GM23338 (cell line): ENCODE measurements at regions not wholly inside any gene's neighbourhood (a gene's known extent, or its start where the extent isn't known, plus 50 kb on each side); places are given as distances from the start of the nearest gene placed in this dataset.

Experiments used
- ATAC-seq: fragments of 200-7000 bp; cut with Tn5 transposase; 3 replicates; pipeline ENCODE4 v1.9.1; 2020
- DNase-seq: peaks from one replicate; pipeline ENCODE4 v3.0.0-alpha.2; 2015; ENCODE audit warnings: low spot score
- H2AFZ ChIP-seq: fragments of 200-600 bp; sonication (generic); 2 replicates; pipeline ENCODE4 v1.8.0; 2016; ENCODE audit warnings: antibody characterized with exemption, mild to moderate bottlenecking, moderate library complexity
- H3F3A ChIP-seq: fragments of 200-600 bp; sonication (generic); replicated peaks from 2 replicates; pipeline ENCODE4 v1.8.0; 2017; ENCODE audit warnings: antibody characterized with exemption, mixed run types, low read depth
- H3K27ac ChIP-seq: fragments of 200-600 bp; sonication (generic); 2 replicates; pipeline ENCODE4 v1.6.1; 2016; ENCODE audit warnings: low read depth
- H3K27me3 ChIP-seq: fragments of 200-600 bp; sonication (generic); 2 replicates; pipeline ENCODE4 v1.8.0; 2016; ENCODE audit warnings: mild to moderate bottlenecking, mixed run types, moderate library complexity; ENCODE audit not compliant: insufficient read depth
- H3K36me3 ChIP-seq: fragments of 200-600 bp; sonication (generic); 2 replicates; pipeline ENCODE4 v1.8.0; 2016; ENCODE audit warnings: mild to moderate bottlenecking; ENCODE audit not compliant: insufficient read depth
- H3K4me1 ChIP-seq: fragments of 200-600 bp; sonication (generic); 2 replicates; pipeline ENCODE4 v1.8.0; 2016; ENCODE audit warnings: mild to moderate bottlenecking, moderate library complexity; ENCODE audit not compliant: insufficient read depth
- H3K4me2 ChIP-seq: fragments of 200-600 bp; sonication (generic); 2 replicates; pipeline ENCODE4 v1.7.1; 2017; ENCODE audit warnings: mixed run types
- H3K4me3 ChIP-seq: fragments of 200-600 bp; sonication (generic); 2 replicates; pipeline ENCODE4 v1.6.1; 2016; ENCODE audit warnings: mixed run types
- H3K79me2 ChIP-seq: fragments of 200-600 bp; sonication (generic); replicated peaks from 2 replicates; pipeline ENCODE4 v1.8.0; 2017; ENCODE audit warnings: mild to moderate bottlenecking; ENCODE audit not compliant: insufficient read depth
- H3K9me2 ChIP-seq: fragments of 200-600 bp; sonication (generic); 2 replicates; pipeline ENCODE4 v1.8.0; 2017; ENCODE audit not compliant: insufficient read depth
- H4K20me1 ChIP-seq: fragments of 200-600 bp; sonication (generic); replicated peaks from 2 replicates; pipeline ENCODE4 v1.8.0; 2017; ENCODE audit warnings: mild to moderate bottlenecking; ENCODE audit not compliant: insufficient read depth
- H3K27ac Mint-ChIP-seq: 2 replicates; pipeline ENCODE4 v1.8.0; 2020; ENCODE audit warnings: inconsistent platforms, mild to moderate bottlenecking, moderate library complexity, mixed read lengths
- H3K27me3 Mint-ChIP-seq: 3 replicates; pipeline ENCODE4 v1.8.0; 2022; ENCODE audit warnings: low read depth, mild to moderate bottlenecking, moderate library complexity, mixed read lengths, inconsistent platforms; ENCODE audit not compliant: insufficient read depth, poor library complexity
- H3K36me3 Mint-ChIP-seq: 3 replicates; pipeline ENCODE4 v1.8.0; 2021; ENCODE audit warnings: low read depth, mild to moderate bottlenecking, inconsistent platforms, moderate library complexity, mixed read lengths
- H3K4me1 Mint-ChIP-seq: 3 replicates; pipeline ENCODE4 v1.8.0; 2020; ENCODE audit warnings: mild to moderate bottlenecking, inconsistent platforms, mixed read lengths
- H3K4me3 Mint-ChIP-seq: 3 replicates; pipeline ENCODE4 v1.8.0; 2021; ENCODE audit warnings: moderate library complexity, mild to moderate bottlenecking, inconsistent platforms, mixed read lengths
- H3K9me3 Mint-ChIP-seq: 3 replicates; pipeline ENCODE4 v1.8.0; 2020; ENCODE audit warnings: moderate library complexity, mild to moderate bottlenecking, inconsistent platforms, mixed read lengths
- CREB1 ChIP-seq: fragments of 250-450 bp; sonication (Bioruptor Pico); IDR thresholded peaks from 2 replicates; pipeline ENCODE4 v1.5.0; 2020; ENCODE audit warnings: low read depth, mild to moderate bottlenecking, moderate library complexity
- CTCF ChIP-seq, 2 experiments: fragments of 200-600 bp in 1 of 2; sonication (generic) in 1 of 2; conservative IDR thresholded peaks; 2 replicates each; pipeline versions ENCODE4 v1.5.1 to v1.6.1; 2016 to 2017; ENCODE audit warnings: antibody characterized with exemption in 2 of 2, low read depth in 2 of 2, mild to moderate bottlenecking in 2 of 2, moderate library complexity in 1 of 2
- ETS1 ChIP-seq: IDR thresholded peaks from 2 replicates; pipeline ENCODE4 v1.6.1; 2016; ENCODE audit warnings: antibody characterized with exemption
- EZH2 ChIP-seq: fragments of 200-600 bp; sonication (generic); IDR thresholded peaks from one replicate; pipeline ENCODE4 v1.8.0; 2017; ENCODE audit warnings: antibody characterized with exemption, mild to moderate bottlenecking, low read depth; ENCODE audit not compliant: unreplicated experiment
- EZH2phosphoT487 ChIP-seq: fragments of 200-600 bp; sonication (generic); IDR thresholded peaks from one replicate; pipeline ENCODE4 v1.8.1; 2018; ENCODE audit warnings: antibody characterized with exemption; ENCODE audit not compliant: unreplicated experiment
- JUNB ChIP-seq: IDR thresholded peaks from one replicate; pipeline ENCODE4 v1.6.1; 2016; ENCODE audit warnings: antibody characterized with exemption; ENCODE audit not compliant: unreplicated experiment
- NANOG ChIP-seq: IDR thresholded peaks from 2 replicates; pipeline ENCODE4 v1.6.1; 2016; ENCODE audit warnings: antibody characterized with exemption, borderline replicate concordance
- POLR2AphosphoS5 ChIP-seq: IDR thresholded peaks from 2 replicates; pipeline ENCODE4 v1.6.1; 2016; ENCODE audit warnings: antibody characterized with exemption, low read depth
- REST ChIP-seq: IDR thresholded peaks from one replicate; pipeline ENCODE4 v1.6.1; 2018; ENCODE audit warnings: antibody characterized with exemption; ENCODE audit not compliant: unreplicated experiment
- STAT1 ChIP-seq: IDR thresholded peaks from one replicate; pipeline ENCODE4 v1.6.1; 2016; ENCODE audit warnings: antibody characterized with exemption; ENCODE audit not compliant: unreplicated experiment
- ZNF114 ChIP-seq: fragments of 250-450 bp; sonication (Bioruptor Pico); IDR thresholded peaks from 2 replicates; pipeline ENCODE4 v1.5.0; 2020; ENCODE audit warnings: mild to moderate bottlenecking, moderate library complexity
- ZNF331 ChIP-seq: fragments of 250-450 bp; sonication (Bioruptor Pico); IDR thresholded peaks from 2 replicates; pipeline ENCODE4 v1.5.0; 2020; ENCODE audit warnings: low read depth, mild to moderate bottlenecking, moderate library complexity
- ZNF462 ChIP-seq: fragments of 250-450 bp; sonication (Bioruptor Pico); IDR thresholded peaks from 2 replicates; pipeline ENCODE4 v1.5.0; 2020; ENCODE audit warnings: mild to moderate bottlenecking, moderate library complexity

GRCh38 chr7:42747044-42747443 is 164.8 kb downstream of the C7orf25 start:
- Mint-ChIP-seq H3K9me3 (peaks cover 5% of the 10 kb centered on the region; the same call in 2 of the 3 replicates), H3K4me1 (peaks cover 5% of the 10 kb centered on the region; the same call in 2 of the 3 replicates), H3K36me3 (no peaks in the 10 kb centered on the region), H3K27me3 (no peaks in the 10 kb centered on the region), H3K27ac (no peak overlapping the region), H3K4me3 (no peak overlapping the region)
- Histone ChIP-seq H2AFZ (no peak overlapping the region), H3K79me2 (no peaks in the 10 kb centered on the region), H3K27ac (no peak overlapping the region), H3K4me3 (no peak overlapping the region), H3K27me3 (no peaks in the 10 kb centered on the region), H3K36me3 (no peaks in the 10 kb centered on the region), H3F3A (no peaks in the 10 kb centered on the region), H3K9me2 (peaks cover 6% of the 10 kb centered on the region; the same call in 1 of the 2 replicates), H3K4me1 (0 out of 2 replicates have a peak, but pooled peaks cover 4% of the 10 kb centered on the region), H3K4me2 (no peak overlapping the region), H4K20me1 (no peaks in the 10 kb centered on the region)
- TF ChIP-seq STAT1 (no peak), POLR2AphosphoS5 (no peak), ZNF462 (CRISPR knock-in tag) (no peak), ZNF331 (no peak), CTCF (conservative IDR thresholded peaks at IDR 0.05; ENCODE audit: low read depth in 2 of 2) (no peak), JUNB (no peak), ETS1 (no peak), ZNF114 (CRISPR knock-in tag) (no peak), EZH2 (no peak), EZH2phosphoT487 (no peak), CREB1 (CRISPR knock-in tag) (no peak), NANOG (no peak), REST (no peak)
- ATAC-seq = no peak
- DNase-seq = no peak
